Neuronal stem cell (in vitro differentiated cells): ENCODE measurements at regions not wholly inside any gene's neighbourhood (a gene's known extent, or its start where the extent isn't known, plus 50 kb on each side); places are given as distances from the start of the nearest gene placed in this dataset.

ENCODE experiments used
- DNase-seq: peaks from one replicate; pipeline ENCODE4 v3.0.0-alpha.2; 2013; ENCODE audit warnings: low spot score
- H2AFZ ChIP-seq: one replicate; pipeline ENCODE4 v1.6.1; 2013; ENCODE audit warnings: mild to moderate bottlenecking, low read length, inconsistent platforms
- H2AK5ac ChIP-seq: 2 replicates; pipeline ENCODE4 v1.6.1; 2013; ENCODE audit warnings: low read depth, mild to moderate bottlenecking, inconsistent platforms, low read length, moderate library complexity, mixed read lengths
- H2BK120ac ChIP-seq: 2 replicates; pipeline ENCODE4 v1.6.1; 2013; ENCODE audit warnings: low read depth, mild to moderate bottlenecking, inconsistent platforms, low read length, moderate library complexity, mixed read lengths
- H2BK12ac ChIP-seq: one replicate; pipeline ENCODE4 v1.6.1; 2013; ENCODE audit warnings: low read length, inconsistent platforms
- H2BK15ac ChIP-seq: 2 replicates; pipeline ENCODE4 v1.6.1; 2013; ENCODE audit warnings: mild to moderate bottlenecking, low read length, inconsistent platforms, mixed read lengths
- H2BK5ac ChIP-seq: one replicate; pipeline ENCODE4 v1.6.1; 2013; ENCODE audit warnings: inconsistent platforms, mild to moderate bottlenecking, low read length, moderate library complexity
- H3K14ac ChIP-seq: one replicate; pipeline ENCODE4 v1.6.1; 2013; ENCODE audit warnings: low read length, inconsistent platforms
- H3K18ac ChIP-seq: 2 replicates; pipeline ENCODE4 v1.6.1; 2013; ENCODE audit warnings: low read length, inconsistent platforms
- H3K23ac ChIP-seq: 2 replicates; pipeline ENCODE4 v1.6.1; 2013; ENCODE audit warnings: low read depth, mild to moderate bottlenecking, mixed read lengths, low read length, inconsistent platforms; ENCODE audit not compliant: poor library complexity
- H3K27ac ChIP-seq: replicated peaks from 3 replicates; pipeline ENCODE4 v1.5.1; 2013; ENCODE audit warnings: low read length, inconsistent platforms
- H3K27me3 ChIP-seq, 3 experiments: 2 replicates each; pipeline ENCODE4 v1.6.1; 2013; ENCODE audit warnings: low read length in 3 of 3, mild to moderate bottlenecking in 2 of 3, inconsistent platforms in 1 of 3, low read depth in 1 of 3, mixed read lengths in 1 of 3, moderate library complexity in 1 of 3; ENCODE audit not compliant: control insufficient read depth in 3 of 3, insufficient read depth in 3 of 3
- H3K36me3 ChIP-seq, 2 donors: replicated peaks in 1 of 2; 2 replicates each; pipeline ENCODE4 v1.6.1; 2013; ENCODE audit warnings: low read length in 2 of 2; ENCODE audit not compliant: control insufficient read depth in 2 of 2, insufficient read depth in 2 of 2
- H3K4ac ChIP-seq: 2 replicates; pipeline ENCODE4 v1.6.1; 2013; ENCODE audit warnings: inconsistent platforms, mild to moderate bottlenecking, low read length, moderate library complexity
- H3K4me1 ChIP-seq, 2 donors: 1 replicate in 1 of 2; 2 replicates in 1 of 2; pipeline ENCODE4 v1.6.1; 2013; ENCODE audit warnings: low read length in 2 of 2, low read depth in 1 of 2; ENCODE audit not compliant: control insufficient read depth in 2 of 2, insufficient read depth in 1 of 2
- H3K4me2 ChIP-seq: one replicate; pipeline ENCODE4 v1.6.1; 2013; ENCODE audit warnings: mild to moderate bottlenecking, low read length, inconsistent platforms; ENCODE audit not compliant: insufficient read depth, poor library complexity, severe bottlenecking
- H3K4me3 ChIP-seq, 2 donors: 2 replicates each; pipeline ENCODE4 v1.5.1; 2013; ENCODE audit warnings: low read length in 2 of 2, mild to moderate bottlenecking in 2 of 2, inconsistent platforms in 1 of 2, moderate library complexity in 1 of 2
- H3K79me1 ChIP-seq: one replicate; pipeline ENCODE4 v1.6.1; 2013; ENCODE audit warnings: low read depth, mild to moderate bottlenecking, inconsistent platforms, low read length, moderate library complexity
- H3K9ac ChIP-seq: one replicate; pipeline ENCODE4 v1.6.1; 2013; ENCODE audit warnings: mild to moderate bottlenecking, low read depth, low read length, inconsistent platforms; ENCODE audit not compliant: poor library complexity
- H3K9me3 ChIP-seq, 2 donors: replicated peaks in 1 of 2; 2 replicates each; pipeline versions ENCODE3 to v1.6.1; 2013; ENCODE audit warnings: low read length in 2 of 2, mild to moderate bottlenecking in 2 of 2, inconsistent platforms in 1 of 2, low read depth in 1 of 2, mixed read lengths in 1 of 2, moderate library complexity in 1 of 2; ENCODE audit not compliant: control insufficient read depth in 2 of 2, insufficient read depth in 1 of 2
- H4K8ac ChIP-seq: one replicate; pipeline ENCODE4 v1.6.1; 2013; ENCODE audit warnings: low read depth, mild to moderate bottlenecking, inconsistent platforms, low read length, moderate library complexity
- H4K91ac ChIP-seq: one replicate; pipeline ENCODE4 v1.6.1; 2013; ENCODE audit warnings: low read length, low read depth, mild to moderate bottlenecking, inconsistent platforms; ENCODE audit not compliant: poor library complexity
- WGBS, 2 donors: extraction: QIAGEN DNeasy Blood & Tissue Kit; methylation state at CpG; one replicate each; pipeline ENCODE4 v1.1.7; 2013; ENCODE audit warnings: missing lambda C conversion rate in 2 of 2, mixed read lengths in 1 of 2; ENCODE audit not compliant: insufficient read length in 2 of 2, insufficient replicate concordance in 1 of 2; ENCODE audit errors: extremely low coverage in 2 of 2; 5-methylcytosine and 5-hydroxymethylcytosine counted together

DNA sequence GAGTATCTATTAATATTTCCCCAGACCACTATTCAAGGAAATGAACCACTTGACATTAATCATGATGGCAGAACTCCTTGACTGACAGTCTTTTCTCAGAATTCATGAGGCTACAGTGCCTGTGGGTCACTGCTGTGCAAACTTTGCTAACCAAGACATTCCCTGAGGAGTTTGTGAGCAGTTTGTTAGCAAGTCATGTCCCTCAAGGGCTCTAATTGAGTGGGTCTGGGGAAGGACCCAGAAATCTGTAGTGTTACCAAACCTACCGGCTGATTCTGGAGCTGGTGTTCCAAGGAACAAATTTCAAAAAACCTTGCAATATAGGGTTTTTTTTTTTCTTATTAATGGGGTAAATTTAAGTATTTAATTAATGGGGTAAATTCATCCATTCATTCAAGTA is 103.2 kb upstream of the VANGL1 start:
- Histone ChIP-seq H2AFZ (no peak overlapping the region), H2BK120ac (no peak overlapping the region), H3K79me1 (no peaks in the 10 kb centered on the region), H3K9me3 (peaks cover 0 to 2% of the 10 kb centered on the region in 2 donors), H2BK15ac (no peak overlapping the region), H3K14ac (no peak overlapping the region), H3K27ac (no peak overlapping the region), H3K23ac (no peak overlapping the region), H3K4ac (no peak overlapping the region), H3K4me1 (no peaks in the 10 kb centered on the region), H2AK5ac (no peak overlapping the region), H3K9ac (no peak overlapping the region), H2BK12ac (no peak overlapping the region), H3K18ac (no peak overlapping the region), H3K4me2 (no peak overlapping the region), H2BK5ac (no peak overlapping the region), H4K91ac (no peak overlapping the region), H4K8ac (no peak overlapping the region), H3K4me3 (no peak overlapping the region), H3K27me3 (no peaks in the 10 kb centered on the region), H3K36me3 (no peaks in the 10 kb centered on the region)
- DNase-seq = no peak
- no CpG with 5 or more reads among the region's 1 CpG for WGBS, 2 donors

DNA sequence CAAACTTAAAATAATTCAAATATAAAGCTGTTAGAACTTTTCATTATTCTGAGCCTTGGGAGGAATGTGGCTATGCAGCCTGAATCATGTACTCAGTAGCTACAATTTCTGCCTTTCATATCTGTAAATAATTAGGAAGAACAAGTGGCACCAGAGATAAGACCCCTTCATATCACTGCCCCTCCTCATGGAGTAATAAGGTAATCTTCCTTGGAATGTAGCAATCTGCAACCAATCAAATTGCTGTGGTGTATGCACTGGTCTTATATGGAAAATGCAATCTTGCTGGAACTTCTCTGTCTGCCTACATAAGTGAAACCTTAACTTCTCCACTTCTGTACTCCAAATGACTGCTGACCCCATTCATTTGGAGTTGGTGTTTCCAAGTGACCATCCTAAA is 104.4 kb upstream of the VANGL1 start:
- Histone ChIP-seq H2AFZ (no peak overlapping the region), H3K4me2 (no peak overlapping the region), H3K18ac (no peak overlapping the region), H2BK12ac (no peak overlapping the region), H2BK15ac (no peak overlapping the region), H4K8ac (no peak overlapping the region), H2AK5ac (no peak overlapping the region), H3K4me1 (no peaks in the 10 kb centered on the region), H3K36me3 (no peaks in the 10 kb centered on the region), H3K14ac (no peak overlapping the region), H3K4ac (no peak overlapping the region), H3K79me1 (no peaks in the 10 kb centered on the region), H3K27ac (no peak overlapping the region), H3K27me3 (no peaks in the 10 kb centered on the region), H3K9ac (no peak overlapping the region), H3K4me3 (no peak overlapping the region), H3K23ac (no peak overlapping the region), H4K91ac (no peak overlapping the region), H3K9me3 (peaks cover 0 to 2% of the 10 kb centered on the region in 2 donors), H2BK120ac (no peak overlapping the region), H2BK5ac (no peak overlapping the region)
- no peak for DNase-seq

- no peaks in the 10 kb centered on the region for H3K4me1 ChIP-seq
- H2BK12ac ChIP-seq = no peak overlapping the region
- no peak overlapping the region for H4K8ac ChIP-seq
- no peak overlapping the region for H2AK5ac ChIP-seq
- H2BK120ac ChIP-seq = no peak overlapping the region
- no peak overlapping the region for H2AFZ ChIP-seq
- no peaks in the 10 kb centered on the region for H3K36me3 ChIP-seq
- WGBS, 2 donors = no CpG with 5 or more reads among the region's 4 CpGs
- H3K27ac ChIP-seq = no peak overlapping the region
- H2BK5ac ChIP-seq = no peak overlapping the region
- DNase-seq = no peak
- peaks cover 0 to 2% of the 10 kb centered on the region in 2 donors for H3K9me3 ChIP-seq
- H3K14ac ChIP-seq = no peak overlapping the region
- no peak overlapping the region for H3K4ac ChIP-seq
- H3K9ac ChIP-seq = no peak overlapping the region
- no peaks in the 10 kb centered on the region for H3K79me1 ChIP-seq
- no peak overlapping the region for H3K4me3 ChIP-seq
- H2BK15ac ChIP-seq = no peak overlapping the region
- no peaks in the 10 kb centered on the region for H3K27me3 ChIP-seq
- no peak overlapping the region for H4K91ac ChIP-seq
- no peak overlapping the region for H3K18ac ChIP-seq
- no peak overlapping the region for H3K23ac ChIP-seq
- no peak overlapping the region for H3K4me2 ChIP-seq
Observed at GRCh38 chr1:115536279-115536816, 105.4 kb upstream of the VANGL1 start.

DNA sequence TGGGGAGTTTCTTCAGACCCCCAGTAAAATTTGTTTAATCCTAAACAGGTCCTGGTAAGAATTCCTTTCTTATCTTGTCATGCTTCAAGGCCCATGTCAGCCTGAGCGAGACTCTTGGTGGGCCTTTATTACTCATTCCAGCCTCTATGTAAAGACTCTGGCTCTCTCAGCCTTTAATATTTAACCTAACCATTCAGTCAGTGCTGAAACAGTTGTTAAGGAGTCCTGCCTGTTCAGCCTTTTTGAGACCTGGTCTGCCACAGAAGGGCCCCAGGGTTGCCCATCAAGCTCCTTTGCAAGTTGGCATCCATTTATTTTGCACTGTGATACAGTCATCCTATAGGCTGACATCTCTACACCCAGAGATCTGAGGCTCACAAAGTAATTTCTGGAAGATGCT is 107.7 kb upstream of the VANGL1 start:
- H2AFZ ChIP-seq = no peak overlapping the region
- no peak overlapping the region for H2BK12ac ChIP-seq
- H3K14ac ChIP-seq = no peak overlapping the region
- H3K27me3 ChIP-seq = no peaks in the 10 kb centered on the region
- H3K18ac ChIP-seq = no peak overlapping the region
- H3K27ac ChIP-seq = no peak overlapping the region
- no peak overlapping the region for H3K4me2 ChIP-seq
- peaks cover 0 to 2% of the 10 kb centered on the region in 2 donors for H3K9me3 ChIP-seq
- H3K4ac ChIP-seq = no peak overlapping the region
- no peak for DNase-seq
- peaks cover 0 to 2% of the 10 kb centered on the region in 2 donors for H3K4me1 ChIP-seq
- H2BK5ac ChIP-seq = no peak overlapping the region
- no peak overlapping the region for H2BK120ac ChIP-seq
- WGBS, 2 donors = no CpG with 5 or more reads among the region's 1 CpG
- no peak overlapping the region for H4K8ac ChIP-seq
- no peak overlapping the region for H2AK5ac ChIP-seq
- no peak overlapping the region for H3K9ac ChIP-seq
- H3K23ac ChIP-seq = no peak overlapping the region
- no peaks in the 10 kb centered on the region for H3K36me3 ChIP-seq
- no peaks in the 10 kb centered on the region for H3K79me1 ChIP-seq
- no peak overlapping the region for H3K4me3 ChIP-seq
- no peak overlapping the region for H2BK15ac ChIP-seq
- H4K91ac ChIP-seq = no peak overlapping the region
